ENCODE measurements at regions not wholly inside any gene's neighbourhood (a gene's known extent, or its start where the extent isn't known, plus 50 kb on each side); places are given as distances from the start of the nearest gene placed in this dataset.

DNA sequence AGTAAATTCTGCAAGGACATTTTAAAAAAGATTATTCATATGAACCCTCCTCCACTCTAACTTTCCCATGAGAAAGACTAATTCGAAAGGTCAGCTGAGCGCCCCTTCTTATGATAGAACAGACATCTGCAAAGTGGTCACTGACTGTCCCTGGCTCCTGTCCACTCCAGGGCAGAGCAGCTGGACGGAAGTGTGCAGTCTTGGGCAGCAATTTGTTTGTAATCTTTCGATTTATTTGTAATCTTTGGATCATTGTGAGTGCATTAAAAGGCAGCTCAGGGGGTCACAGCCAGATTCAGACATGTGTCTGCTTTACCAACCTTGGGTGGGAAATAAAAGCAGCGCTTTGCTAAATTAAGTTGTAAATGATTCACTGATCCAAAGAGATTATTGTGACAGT, 158.8 kb upstream of the ADARB2 start:
- no peaks in the 10 kb centered on the region for H3K27me3 ChIP-seq (ENCODE audit: control insufficient read depth in 4 of 4, insufficient read depth in 4 of 4, low read length in 3 of 4)
- WGBS, result 68% methylated on average over 5 of the region's 5 CpGs
- H3K4me1 ChIP-seq (ENCODE audit: control insufficient read depth in 4 of 4, insufficient read depth in 4 of 4, low read length in 3 of 4), result no peaks in the 10 kb centered on the region
- no peaks in the 10 kb centered on the region for H3K36me3 ChIP-seq (ENCODE audit: control insufficient read depth in 4 of 4, insufficient read depth in 3 of 4, low read depth in 1 of 4, low read length in 3 of 4)
- no peak overlapping the region for H3K9ac ChIP-seq (ENCODE audit: low read depth in 1 of 2, low read length in 2 of 2)
- H3K9me3 ChIP-seq (ENCODE audit: control insufficient read depth in 4 of 4, low read length in 3 of 4), result no peaks in the 10 kb centered on the region
- no peak overlapping the region for H3K27ac ChIP-seq (ENCODE audit: low read depth in 1 of 2, low read length in 2 of 2)
- no peak overlapping the region for H3K4me3 ChIP-seq (ENCODE audit: low read depth in 1 of 3, low read length in 3 of 3)
- no peak for DNase-seq (ENCODE audit: low spot score)
- TF ChIP-seq YY1 (IDR thresholded peaks at IDR 0.05) (no peak), FOXA2 (IDR thresholded peaks at IDR 0.05) (no peak), EGR1 (IDR thresholded peaks at IDR 0.05; ENCODE audit: low read depth in 2 of 2) (no peak)
- TF ChIP-seq, protein P1, sequence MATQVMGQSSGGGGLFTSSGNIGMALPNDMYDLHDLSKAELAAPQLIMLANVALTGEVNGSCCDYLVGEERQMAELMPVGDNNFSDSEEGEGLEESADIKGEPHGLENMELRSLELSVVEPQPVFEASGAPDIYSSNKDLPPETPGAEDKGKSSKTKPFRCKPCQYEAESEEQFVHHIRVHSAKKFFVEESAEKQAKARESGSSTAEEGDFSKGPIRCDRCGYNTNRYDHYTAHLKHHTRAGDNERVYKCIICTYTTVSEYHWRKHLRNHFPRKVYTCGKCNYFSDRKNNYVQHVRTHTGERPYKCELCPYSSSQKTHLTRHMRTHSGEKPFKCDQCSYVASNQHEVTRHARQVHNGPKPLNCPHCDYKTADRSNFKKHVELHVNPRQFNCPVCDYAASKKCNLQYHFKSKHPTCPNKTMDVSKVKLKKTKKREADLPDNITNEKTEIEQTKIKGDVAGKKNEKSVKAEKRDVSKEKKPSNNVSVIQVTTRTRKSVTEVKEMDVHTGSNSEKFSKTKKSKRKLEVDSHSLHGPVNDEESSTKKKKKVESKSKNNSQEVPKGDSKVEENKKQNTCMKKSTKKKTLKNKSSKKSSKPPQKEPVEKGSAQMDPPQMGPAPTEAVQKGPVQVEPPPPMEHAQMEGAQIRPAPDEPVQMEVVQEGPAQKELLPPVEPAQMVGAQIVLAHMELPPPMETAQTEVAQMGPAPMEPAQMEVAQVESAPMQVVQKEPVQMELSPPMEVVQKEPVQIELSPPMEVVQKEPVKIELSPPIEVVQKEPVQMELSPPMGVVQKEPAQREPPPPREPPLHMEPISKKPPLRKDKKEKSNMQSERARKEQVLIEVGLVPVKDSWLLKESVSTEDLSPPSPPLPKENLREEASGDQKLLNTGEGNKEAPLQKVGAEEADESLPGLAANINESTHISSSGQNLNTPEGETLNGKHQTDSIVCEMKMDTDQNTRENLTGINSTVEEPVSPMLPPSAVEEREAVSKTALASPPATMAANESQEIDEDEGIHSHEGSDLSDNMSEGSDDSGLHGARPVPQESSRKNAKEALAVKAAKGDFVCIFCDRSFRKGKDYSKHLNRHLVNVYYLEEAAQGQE (IDR thresholded peaks at IDR 0.05), result no peak

- Histone ChIP-seq H3K4me3 (ENCODE audit: low read depth in 1 of 3, low read length in 3 of 3) (no peak overlapping the region), H3K9me3 (ENCODE audit: control insufficient read depth in 4 of 4, low read length in 3 of 4) (no peaks in the 10 kb centered on the region), H3K36me3 (ENCODE audit: control insufficient read depth in 4 of 4, insufficient read depth in 3 of 4, low read depth in 1 of 4, low read length in 3 of 4) (no peaks in the 10 kb centered on the region), H3K4me1 (ENCODE audit: control insufficient read depth in 4 of 4, insufficient read depth in 4 of 4, low read length in 3 of 4) (no peaks in the 10 kb centered on the region), H3K27ac (ENCODE audit: low read depth in 1 of 2, low read length in 2 of 2) (no peak overlapping the region), H3K9ac (ENCODE audit: low read depth in 1 of 2, low read length in 2 of 2) (no peak overlapping the region), H3K27me3 (ENCODE audit: control insufficient read depth in 4 of 4, insufficient read depth in 4 of 4, low read length in 3 of 4) (no peaks in the 10 kb centered on the region)
- WGBS, result 78% methylated on average over 9 of the region's 9 CpGs
- TF ChIP-seq MAX (IDR thresholded peaks at IDR 0.05) (no peak), RAD21 (IDR thresholded peaks at IDR 0.05) (no peak), HNF4A (conservative IDR thresholded peaks at IDR 0.05) (no peak), SP1 (IDR thresholded peaks at IDR 0.05) (no peak), FOXA1 (IDR thresholded peaks at IDR 0.05) (no peak), TAF1 (conservative IDR thresholded peaks at IDR 0.05) (no peak), NR2F2 (IDR thresholded peaks at IDR 0.05) (no peak), GABPA (IDR thresholded peaks at IDR 0.05 in 1 of 2, conservative IDR thresholded peaks at IDR 0.05 in 1 of 2) (no peak), RXRA (IDR thresholded peaks at IDR 0.05) (no peak), FOXA2 (IDR thresholded peaks at IDR 0.05) (no peak), YY1 (IDR thresholded peaks at IDR 0.05) (no peak), HNF4G (IDR thresholded peaks at IDR 0.05) (no peak), JUND (IDR thresholded peaks at IDR 0.05) (no peak)
- TF ChIP-seq, protein P2, sequence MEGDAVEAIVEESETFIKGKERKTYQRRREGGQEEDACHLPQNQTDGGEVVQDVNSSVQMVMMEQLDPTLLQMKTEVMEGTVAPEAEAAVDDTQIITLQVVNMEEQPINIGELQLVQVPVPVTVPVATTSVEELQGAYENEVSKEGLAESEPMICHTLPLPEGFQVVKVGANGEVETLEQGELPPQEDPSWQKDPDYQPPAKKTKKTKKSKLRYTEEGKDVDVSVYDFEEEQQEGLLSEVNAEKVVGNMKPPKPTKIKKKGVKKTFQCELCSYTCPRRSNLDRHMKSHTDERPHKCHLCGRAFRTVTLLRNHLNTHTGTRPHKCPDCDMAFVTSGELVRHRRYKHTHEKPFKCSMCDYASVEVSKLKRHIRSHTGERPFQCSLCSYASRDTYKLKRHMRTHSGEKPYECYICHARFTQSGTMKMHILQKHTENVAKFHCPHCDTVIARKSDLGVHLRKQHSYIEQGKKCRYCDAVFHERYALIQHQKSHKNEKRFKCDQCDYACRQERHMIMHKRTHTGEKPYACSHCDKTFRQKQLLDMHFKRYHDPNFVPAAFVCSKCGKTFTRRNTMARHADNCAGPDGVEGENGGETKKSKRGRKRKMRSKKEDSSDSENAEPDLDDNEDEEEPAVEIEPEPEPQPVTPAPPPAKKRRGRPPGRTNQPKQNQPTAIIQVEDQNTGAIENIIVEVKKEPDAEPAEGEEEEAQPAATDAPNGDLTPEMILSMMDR (IDR thresholded peaks at IDR 0.05; ENCODE audit: low read depth, low read length, missing input control), result no peak
- TF ChIP-seq, protein P1 (IDR thresholded peaks at IDR 0.05), result no peak
- no peak for DNase-seq (ENCODE audit: low spot score)
These were observed 158.4 kb upstream of the ADARB2 start for GRCh38 chr10:1895691-1896090.
